Pulmonary artery endothelial cell (primary cell): ENCODE measurements at regions not wholly inside any gene's neighbourhood (a gene's known extent, or its start where the extent isn't known, plus 50 kb on each side); places are given as distances from the start of the nearest gene placed in this dataset.

ENCODE experiments used
- DNase-seq: peaks from one replicate; pipeline ENCODE4 v3.0.0-alpha.2; 2011; ENCODE audit warnings: low read depth, low spot score

GRCh38 chr2:204265681-204266181 is 279.5 kb upstream of the PARD3B start:
- no peak for DNase-seq

DNA sequence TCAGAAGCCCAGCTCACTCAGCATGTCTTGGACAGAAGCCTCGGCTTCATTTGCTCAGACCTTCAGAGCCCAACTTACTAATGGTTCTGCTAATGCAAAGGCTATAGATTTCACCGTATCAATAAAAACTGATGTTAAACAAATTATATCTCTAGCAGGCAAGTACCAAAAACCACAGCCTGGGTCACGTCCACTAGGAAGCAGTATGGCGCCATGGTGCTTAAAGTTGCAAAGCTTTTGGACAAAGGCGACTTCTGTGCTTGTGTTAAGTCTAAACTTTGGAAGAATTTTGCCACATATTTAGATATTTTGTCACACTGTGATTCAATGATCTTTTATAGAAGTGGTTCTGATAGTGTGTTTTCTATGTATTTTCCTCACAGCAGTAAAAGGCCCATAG is 276.8 kb upstream of the PARD3B start:
- DNase-seq: no peak

- DNase-seq: no peak
Measured at GRCh38 chr2:204268971-204269370, 276.3 kb upstream of the PARD3B start.

DNA sequence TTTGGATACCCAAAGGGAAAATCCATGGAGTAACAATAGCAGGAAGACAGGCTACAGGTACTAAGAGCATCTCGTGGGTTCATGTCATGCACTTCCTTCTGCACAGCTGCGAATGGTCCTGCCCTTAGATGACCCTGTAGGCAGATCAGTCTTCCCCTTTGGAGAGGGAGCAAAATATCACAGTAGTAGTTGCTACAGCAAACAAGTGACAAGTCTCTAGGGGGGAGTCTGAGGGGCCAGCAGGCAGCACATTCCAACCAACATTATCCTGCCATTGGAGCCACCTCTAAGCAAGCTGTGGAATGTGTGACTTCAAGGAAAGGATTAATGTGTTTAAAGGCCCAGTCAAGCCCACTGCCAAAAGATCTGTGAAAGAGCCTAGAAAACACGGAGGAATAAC is 273.2 kb upstream of the PARD3B start:
- DNase-seq: no peak

DNA sequence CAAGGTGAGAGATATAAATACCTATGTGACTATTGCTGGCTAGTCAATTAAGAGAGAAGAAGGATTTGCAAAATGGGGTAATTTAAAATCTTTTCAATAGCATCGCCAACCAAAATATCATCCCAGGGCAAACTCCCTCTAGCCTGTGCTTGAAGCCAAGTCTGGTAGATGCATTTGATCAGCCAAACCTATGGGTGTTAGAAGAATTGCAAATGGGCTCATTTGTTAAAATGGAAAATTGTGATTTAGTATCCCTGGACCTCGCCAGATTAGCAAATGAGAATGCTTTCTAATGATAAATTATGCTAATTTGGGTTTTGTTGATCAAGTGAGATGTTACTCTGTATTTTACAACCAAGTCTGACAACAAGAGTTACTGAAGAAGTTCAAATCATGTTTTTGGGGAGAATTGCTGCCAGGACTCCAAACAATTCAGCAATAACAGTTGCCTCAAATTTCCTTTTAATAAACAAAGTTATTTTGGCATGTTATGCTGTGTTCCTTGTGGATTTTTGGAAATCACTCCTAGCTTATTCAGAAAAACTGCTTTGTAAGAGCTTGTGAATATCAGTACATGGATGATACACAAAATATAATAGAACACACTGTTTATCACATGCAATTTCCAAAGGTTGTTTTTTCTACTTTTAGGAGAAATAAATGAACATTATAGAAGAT is 272.5 kb upstream of the PARD3B start:
- DNase-seq: no peak

- no peak for DNase-seq
Measured at GRCh38 chr2:204274429-204274828, 270.8 kb upstream of the PARD3B start.

DNA sequence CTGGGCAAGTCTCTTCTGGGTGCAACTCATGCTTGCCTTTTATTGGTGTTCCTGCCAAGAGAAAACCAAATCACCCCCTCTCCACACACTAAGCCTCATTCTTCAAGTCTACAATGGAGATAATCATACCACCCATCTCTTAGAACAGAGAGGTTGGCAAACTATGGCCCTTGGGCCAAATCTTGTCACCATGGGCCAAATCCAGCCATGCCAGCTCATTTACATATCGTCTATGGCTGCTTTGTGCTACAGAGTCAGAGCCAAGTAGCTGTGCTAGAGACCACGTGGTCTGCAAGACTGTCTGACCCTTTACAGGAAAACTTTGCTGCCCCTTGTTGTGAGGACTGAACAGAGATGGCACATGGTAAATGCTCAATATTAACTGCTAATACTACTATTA is 270.3 kb upstream of the PARD3B start:
- DNase-seq: no peak

DNA sequence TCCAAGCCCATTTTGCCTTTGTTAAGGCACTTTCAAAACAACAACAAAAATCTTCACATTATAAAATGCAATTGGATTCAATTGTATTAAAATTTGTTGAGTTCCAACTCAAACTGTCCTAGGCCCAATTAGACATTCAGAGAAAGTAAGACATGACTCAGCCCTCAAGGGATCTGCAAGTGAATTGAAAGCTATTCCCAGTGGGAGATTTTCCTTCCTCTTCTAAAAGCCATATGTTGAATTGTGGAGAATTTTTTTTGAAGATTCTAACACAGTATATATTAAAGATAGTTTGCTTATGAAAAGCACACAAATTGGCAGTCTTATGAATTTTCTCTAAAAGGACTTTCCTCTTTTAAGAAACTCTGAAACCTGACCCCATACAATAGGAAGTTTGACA is 268.0 kb upstream of the PARD3B start:
- no peak for DNase-seq

GRCh38 chr2:204278454-204278853 is 266.8 kb upstream of the PARD3B start:
- DNase-seq: no peak

DNA sequence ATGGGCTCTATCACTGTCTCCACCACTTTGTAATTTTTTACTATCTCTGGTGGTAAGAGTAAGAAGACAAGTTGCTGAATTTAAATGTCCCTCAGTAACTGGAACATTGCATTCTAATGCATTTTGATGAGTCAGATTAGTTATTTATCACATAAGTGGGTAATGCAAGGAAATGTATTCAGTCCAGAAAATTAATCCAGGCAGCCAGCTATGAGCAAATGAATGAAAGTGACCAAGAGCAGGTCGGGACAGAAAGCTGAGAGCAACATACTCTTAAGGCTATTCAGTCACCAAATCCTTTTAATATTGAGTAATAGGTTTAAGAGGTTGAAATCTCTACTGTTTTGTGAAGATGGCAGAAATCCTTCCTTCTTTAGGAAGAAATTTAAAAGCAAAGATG is 265.5 kb upstream of the PARD3B start:
- DNase-seq: no peak

DNA sequence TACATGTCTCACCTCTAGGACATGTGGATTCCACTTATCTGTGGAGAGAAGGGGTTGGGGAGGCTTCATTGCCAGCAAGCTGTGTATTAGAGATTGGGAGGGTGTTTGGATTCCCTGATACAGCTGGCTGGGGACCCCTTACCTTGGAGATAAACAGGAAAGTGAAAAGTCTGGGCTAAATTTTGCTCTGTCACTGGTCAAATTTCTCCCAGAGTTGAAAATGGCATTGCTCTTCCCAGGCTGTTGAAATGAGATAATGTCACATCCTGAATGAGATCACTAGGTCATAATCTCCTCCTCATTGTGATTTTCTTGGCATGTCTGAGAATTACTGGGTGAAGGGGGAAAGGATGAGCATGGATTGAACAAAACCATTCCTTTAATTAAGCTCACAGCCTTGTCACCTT is 265.0 kb upstream of the PARD3B start:
- DNase-seq: peak; percentile 15

DNA sequence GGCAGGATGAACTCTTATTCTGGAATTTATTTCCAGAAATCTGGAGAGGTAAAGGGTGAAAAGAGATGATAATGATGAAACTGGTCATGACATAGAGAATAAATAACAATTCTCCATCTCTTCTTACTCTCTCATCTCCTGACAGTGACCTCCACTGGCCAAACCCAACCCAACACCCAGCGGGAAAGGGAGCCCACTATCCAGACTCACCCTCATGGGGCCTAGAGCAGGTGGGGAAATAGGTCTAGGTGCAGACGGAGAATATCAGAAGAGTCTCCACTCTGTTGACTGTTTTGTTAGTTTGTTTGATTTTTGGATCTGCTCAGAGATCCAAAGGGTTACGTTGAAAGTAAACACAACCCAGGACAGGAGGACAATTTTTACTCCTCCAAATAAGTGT is 263.2 kb upstream of the PARD3B start:
- DNase-seq: no peak

DNA sequence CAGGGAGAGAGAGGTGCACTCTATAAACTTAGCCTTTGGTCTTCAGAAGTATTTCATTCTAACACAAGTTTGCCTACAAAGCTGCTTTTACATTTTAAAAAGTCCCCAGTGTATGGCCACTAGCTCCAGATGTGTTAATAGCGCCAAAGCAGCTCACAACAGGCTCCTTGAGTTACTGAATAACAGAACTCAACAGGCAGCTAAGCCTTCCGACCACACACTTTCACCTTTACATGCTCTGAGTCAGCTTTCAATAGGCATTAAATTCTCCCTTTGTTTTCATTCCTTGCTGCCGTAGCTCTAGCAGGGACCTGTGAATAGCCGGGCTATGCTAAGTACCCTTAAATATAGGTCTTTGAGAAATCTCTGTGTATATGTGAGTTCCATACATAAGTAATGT is 262.8 kb upstream of the PARD3B start:
- DNase-seq: no peak

- no peak for DNase-seq
Measured at GRCh38 chr2:204289066-204289465, 256.2 kb upstream of the PARD3B start.

- DNase-seq: no peak
Measured at GRCh38 chr2:204292439-204292838, 252.8 kb upstream of the PARD3B start.

GRCh38 chr2:204293884-204294747 is 251.2 kb upstream of the PARD3B start:
- no peak for DNase-seq

DNA sequence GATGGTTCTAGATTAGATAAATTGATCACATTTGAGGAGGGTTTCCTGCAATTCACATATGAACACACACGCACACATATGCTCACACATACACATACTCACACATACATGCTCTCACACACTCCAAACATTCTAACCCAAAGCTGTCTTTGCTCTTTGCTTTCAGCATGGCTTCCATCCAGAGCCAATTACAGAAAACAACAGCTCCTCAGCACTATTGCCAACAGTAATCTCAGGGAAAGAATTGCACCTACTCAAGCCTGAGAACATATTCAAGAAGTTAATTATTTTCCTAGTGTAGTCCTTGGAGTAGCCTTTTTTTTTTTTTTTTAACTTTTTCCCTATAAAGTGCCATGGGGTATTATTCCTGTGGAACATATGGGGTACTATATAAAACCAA is 246.9 kb upstream of the PARD3B start:
- DNase-seq: no peak

- DNase-seq: no peak
Measured at GRCh38 chr2:204299766-204300165, 245.5 kb upstream of the PARD3B start.

DNA sequence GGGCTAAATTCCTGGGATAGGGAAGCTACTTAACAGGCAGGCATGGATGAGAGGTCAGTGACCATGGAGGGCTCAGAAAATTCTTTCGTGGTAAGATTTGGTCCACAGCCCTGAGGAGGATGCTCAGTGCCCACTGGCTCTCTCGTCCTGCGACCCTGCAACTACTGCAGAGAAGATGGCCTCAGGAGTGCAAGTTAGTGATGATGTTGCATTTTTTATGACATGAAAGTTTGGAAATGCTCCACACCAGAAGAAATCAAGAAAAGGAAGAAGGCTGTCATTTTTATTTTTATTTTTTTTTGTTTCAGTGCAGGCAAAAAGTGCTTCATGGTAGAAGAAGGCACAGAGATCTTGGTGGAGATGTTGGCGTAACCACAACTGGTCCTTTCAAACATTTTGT is 238.6 kb upstream of the PARD3B start:
- no peak for DNase-seq

GRCh38 chr2:204312105-204312504 is 233.2 kb upstream of the PARD3B start:
- no peak for DNase-seq

DNA sequence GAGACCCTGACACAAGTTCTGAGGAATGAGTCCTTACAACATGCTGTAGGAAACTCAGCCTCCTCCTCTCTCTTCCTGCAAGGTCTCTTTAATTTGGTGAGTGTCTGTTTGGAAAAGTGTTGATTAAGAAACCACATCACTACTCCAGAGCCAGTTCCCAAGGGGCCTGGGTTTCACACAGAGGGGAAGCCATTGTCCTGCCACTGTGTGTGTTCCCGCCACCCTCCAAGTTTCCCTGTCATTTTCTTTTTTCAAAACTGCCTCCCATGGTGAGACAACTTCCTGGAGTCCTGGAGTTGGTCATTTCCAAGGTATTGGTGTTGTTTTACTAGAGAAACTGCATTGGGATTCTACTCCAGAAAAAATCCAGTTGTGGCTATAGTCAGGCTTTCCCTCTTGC is 232.0 kb upstream of the PARD3B start:
- DNase-seq: no peak

DNA sequence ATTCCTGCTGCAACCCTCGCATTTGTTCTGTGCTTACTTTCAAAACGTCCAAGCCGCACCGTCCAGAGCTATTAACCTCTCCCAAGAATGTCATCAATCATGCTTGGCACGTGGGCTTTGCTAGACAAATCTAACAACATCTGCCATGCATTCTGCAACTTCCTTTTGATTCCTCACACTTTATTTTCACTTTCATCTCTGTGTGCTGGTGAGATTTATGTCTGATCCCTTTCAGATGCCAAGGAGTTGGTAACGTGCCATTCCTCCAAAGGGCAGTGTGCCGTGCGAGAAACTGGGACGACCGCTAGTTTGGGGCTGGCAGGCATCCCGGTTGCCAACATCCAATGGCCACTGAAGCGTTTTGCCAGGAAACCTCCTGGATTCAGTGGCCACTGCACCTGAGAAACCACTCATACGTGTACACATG is 230.0 kb upstream of the PARD3B start:
- DNase-seq: no peak

- no peak for DNase-seq
Measured at GRCh38 chr2:204317640-204318039, 227.6 kb upstream of the PARD3B start.
